Right cardiac atrium (tissue), 5 donors: ENCODE measurements at regions not wholly inside any gene's neighbourhood (a gene's known extent, or its start where the extent isn't known, plus 50 kb on each side); places are given as distances from the start of the nearest gene placed in this dataset.

Experiments
- ATAC-seq, 2 donors: fragments of 200-7000 bp; cut with Tn5 transposase; one replicate each; pipeline versions ENCODE4 v1.8.0 to v1.9.1; 2020; ENCODE audit warnings: moderate library complexity in 2 of 2, mild to moderate bottlenecking in 1 of 2
- DNase-seq, 3 donors: peaks; one replicate each; pipeline ENCODE4 v3.0.0-alpha.2; 2020
- H3K27ac ChIP-seq: one replicate; pipeline ENCODE4 v1.5.1; 2013; ENCODE audit warnings: mild to moderate bottlenecking, low read length, control low read depth, moderate library complexity
- H3K27me3 ChIP-seq: one replicate; pipeline ENCODE4 v1.6.1; 2013; ENCODE audit not compliant: control insufficient read depth, insufficient read depth
- H3K4me1 ChIP-seq: one replicate; pipeline ENCODE4 v1.6.1; 2013; ENCODE audit warnings: low read length; ENCODE audit not compliant: control insufficient read depth, insufficient read depth
- H3K4me3 ChIP-seq: one replicate; pipeline ENCODE4 v1.5.1; 2013; ENCODE audit warnings: low read length, control low read depth
- H3K9me3 ChIP-seq: one replicate; pipeline ENCODE4 v1.6.1; 2013; ENCODE audit warnings: low read length; ENCODE audit not compliant: control insufficient read depth
- WGBS: extraction: QIAGEN DNeasy Blood & Tissue Kit; methylation state at CpG from one replicate; pipeline ENCODE4 v1.1.7; 2013; 5-methylcytosine and 5-hydroxymethylcytosine counted together
- intact Hi-C, 4 donors: fragments of 100-400 bp; cut with DNase I; formaldehyde crosslinking; loops; one replicate each; pipeline versions ENCODE4 v1.11.0 to v1.14.0; 2022 to 2023
- donor health status: healthy with polysubstance abuse.
- donor health status: DM: no; HTN: yes; CAD: no.
- donor health status: DM: no; HTN: no; CAD: no.
- donor health status: DM: no; HTN: yes; CAD: no; lungs with severe emphysema.
- donor health status: DM: yes; HTN: yes; CAD: no.

DNA sequence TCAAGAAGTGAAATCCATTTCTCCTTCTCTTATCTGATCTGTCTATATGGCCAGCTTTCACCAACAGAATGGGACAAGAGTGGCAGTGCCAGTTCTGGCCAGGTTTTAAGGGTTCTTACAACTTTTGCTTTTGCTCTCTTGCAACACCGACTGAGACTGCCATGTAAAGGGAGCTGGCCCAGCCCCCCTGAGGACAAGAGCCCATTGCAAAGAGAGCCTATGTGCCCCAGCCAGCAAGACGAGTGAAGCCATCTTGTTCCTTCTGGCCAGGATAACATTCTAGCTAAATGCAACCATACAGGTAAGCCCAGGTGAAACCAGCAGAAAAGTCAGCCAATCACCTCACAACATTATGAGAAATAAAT, 101.0 kb upstream of the RND3 start:
- intact Hi-C loops, result no loop called here
- H3K27me3 ChIP-seq, result no peaks in the 10 kb centered on the region
- no peak overlapping the region for H3K27ac ChIP-seq
- no peak for ATAC-seq
- DNase-seq, result no peak
- no peak overlapping the region for H3K4me3 ChIP-seq
- no peaks in the 10 kb centered on the region for H3K9me3 ChIP-seq
- H3K4me1 ChIP-seq, result no peaks in the 10 kb centered on the region
- 92% methylated on average over 2 of the region's 2 CpGs for WGBS

GRCh38 chr2:150587547-150588505, 100.4 kb upstream of the RND3 start:
- no peak for ATAC-seq
- WGBS, result 53% methylated on average over 10 of the region's 10 CpGs
- H3K9me3 ChIP-seq, result no peaks in the 10 kb centered on the region

GRCh38 chr2:150586858-150587257, 99.4 kb upstream of the RND3 start:
- Histone ChIP-seq H3K27ac (no peak overlapping the region), H3K27me3 (no peaks in the 10 kb centered on the region), H3K4me1 (no peaks in the 10 kb centered on the region), H3K4me3 (no peak overlapping the region), H3K9me3 (no peaks in the 10 kb centered on the region)
- ATAC-seq, result peak in 1 of 2 donors; percentile 73
- intact Hi-C loops, result no loop called here
- no peak for DNase-seq
- WGBS, result 38% methylated on average over 3 of the region's 3 CpGs

More at GRCh38 chr2:150587547-150588505, 100.4 kb upstream of the RND3 start:
- no peak overlapping the region for H3K4me3 ChIP-seq
- no peak overlapping the region for H3K27ac ChIP-seq
- DNase-seq, result no peak
- no peaks in the 10 kb centered on the region for H3K4me1 ChIP-seq
- intact Hi-C loops, result no loop called here
- H3K27me3 ChIP-seq, result no peaks in the 10 kb centered on the region

DNA sequence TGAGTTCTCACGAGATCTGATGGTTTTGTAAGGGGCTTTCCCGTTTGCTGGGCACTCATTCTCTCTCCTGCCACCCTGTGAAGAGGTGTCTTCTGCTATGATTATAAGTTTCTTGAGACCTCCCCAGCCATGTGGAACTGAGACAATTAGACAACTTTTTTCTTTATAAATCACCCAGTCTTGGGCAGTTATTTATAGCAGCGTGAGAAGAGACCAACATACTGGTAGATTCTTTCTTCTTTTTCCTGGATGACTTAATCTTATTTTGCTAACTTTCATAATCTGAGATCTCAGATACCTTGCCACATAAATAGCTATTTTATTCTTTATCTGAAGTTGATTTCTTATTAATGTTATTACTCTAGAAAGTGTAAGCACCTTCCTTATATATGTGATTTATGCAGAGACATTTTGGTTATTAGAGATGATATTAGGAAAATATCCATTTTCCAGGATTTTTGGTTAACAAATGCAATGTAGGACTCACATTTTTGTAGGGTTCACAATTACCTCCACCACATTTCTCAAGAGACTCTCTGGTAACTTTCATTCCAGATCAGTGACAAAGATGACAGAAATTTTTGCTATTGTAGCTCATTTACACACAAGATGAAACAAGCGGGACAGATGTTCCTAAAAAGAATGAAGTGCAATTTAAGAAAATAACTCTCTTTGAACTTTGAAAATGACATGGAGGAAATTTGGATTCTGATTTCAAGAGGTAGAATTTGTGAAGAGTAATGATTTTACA, 97.9 kb upstream of the RND3 start:
- 94% methylated on average over 4 of the region's 4 CpGs for WGBS
- no peak for ATAC-seq
- H3K27me3 ChIP-seq, result no peaks in the 10 kb centered on the region
- intact Hi-C loops, result no loop called here
- no peak overlapping the region for H3K27ac ChIP-seq
- no peaks in the 10 kb centered on the region for H3K4me1 ChIP-seq
- DNase-seq, result no peak
- H3K4me3 ChIP-seq, result no peak overlapping the region
- H3K9me3 ChIP-seq, result no peaks in the 10 kb centered on the region

DNA sequence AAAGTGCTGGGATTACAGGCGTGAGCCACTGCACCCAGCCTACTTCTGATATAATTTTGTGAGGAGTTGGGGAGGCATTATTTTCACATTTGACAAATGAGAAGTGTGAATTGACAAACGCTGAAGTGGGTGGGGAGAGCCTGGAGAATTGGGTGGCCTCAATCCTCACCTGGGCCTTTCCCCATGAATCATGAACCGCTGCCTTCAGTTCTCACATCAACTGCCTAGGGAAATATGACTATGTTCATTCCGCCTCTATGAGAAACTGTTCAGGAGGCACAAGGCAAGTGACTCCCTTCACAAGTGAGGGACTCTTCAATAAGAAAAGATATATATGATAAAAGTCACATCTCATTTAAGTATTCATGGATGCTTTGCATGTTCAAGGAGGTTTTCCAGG, 96.6 kb upstream of the RND3 start:
- no peaks in the 10 kb centered on the region for H3K4me1 ChIP-seq
- no peak for DNase-seq
- no peak overlapping the region for H3K4me3 ChIP-seq
- intact Hi-C loops, result no loop called here
- WGBS, result 94% methylated on average over 4 of the region's 4 CpGs
- no peak overlapping the region for H3K27ac ChIP-seq
- no peak for ATAC-seq
- no peaks in the 10 kb centered on the region for H3K27me3 ChIP-seq
- H3K9me3 ChIP-seq, result no peaks in the 10 kb centered on the region

- no peaks in the 10 kb centered on the region for H3K27me3 ChIP-seq
- intact Hi-C loops, result no loop called here
- no peak overlapping the region for H3K4me3 ChIP-seq
- ATAC-seq (no peak), DNase-seq (no peak)
- no peaks in the 10 kb centered on the region for H3K9me3 ChIP-seq
- no peaks in the 10 kb centered on the region for H3K4me1 ChIP-seq
- WGBS, result 79% methylated on average over 5 of the region's 5 CpGs
- no peak overlapping the region for H3K27ac ChIP-seq
Observed at GRCh38 chr2:150581717-150582472, 94.4 kb upstream of the RND3 start.

DNA sequence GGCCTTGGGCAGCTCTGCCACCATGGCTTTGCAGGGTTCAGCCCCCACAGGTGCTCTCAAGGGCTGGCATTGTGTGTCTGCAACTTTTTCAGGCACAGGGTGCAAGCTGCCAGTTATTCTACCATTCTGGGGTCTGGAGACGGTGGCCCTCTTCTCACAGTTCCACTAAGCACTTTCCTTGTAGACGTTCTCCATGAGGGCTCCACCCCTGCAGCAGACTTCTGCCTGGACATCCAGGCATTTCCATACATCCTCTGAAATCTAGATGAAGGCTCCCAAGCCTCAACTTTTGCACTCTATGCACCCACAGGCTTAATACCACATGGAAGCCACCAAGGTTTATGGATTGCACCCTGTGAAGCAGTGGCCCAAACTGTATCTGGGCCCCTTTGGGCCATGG, 91.0 kb upstream of the RND3 start:
- intact Hi-C loops, result no loop called here
- no peaks in the 10 kb centered on the region for H3K27me3 ChIP-seq
- DNase-seq (no peak), ATAC-seq (no peak)
- 92% methylated on average over 2 of the region's 2 CpGs for WGBS
- H3K4me1 ChIP-seq, result no peaks in the 10 kb centered on the region
- no peak overlapping the region for H3K4me3 ChIP-seq
- no peak overlapping the region for H3K27ac ChIP-seq
- H3K9me3 ChIP-seq, result no peaks in the 10 kb centered on the region

DNA sequence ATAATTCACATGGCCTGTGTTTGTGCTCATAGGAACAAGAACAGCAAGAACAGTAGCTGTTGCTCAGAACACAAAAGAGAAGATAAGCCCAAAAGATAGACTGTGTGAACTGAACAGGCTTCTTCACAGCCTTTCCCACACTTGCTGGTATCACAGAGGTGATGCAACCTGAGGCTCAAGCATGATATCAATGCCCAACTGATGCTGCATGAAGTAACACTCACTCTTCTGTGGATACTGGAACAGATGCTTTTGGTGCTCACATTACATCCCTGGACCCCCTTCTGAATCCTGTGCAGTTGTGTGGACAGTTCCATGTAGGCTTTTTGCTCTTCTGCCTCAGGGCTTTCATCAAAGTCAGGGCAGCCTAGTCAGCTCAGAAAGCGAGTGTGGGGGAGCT, 88.4 kb upstream of the RND3 start:
- Histone ChIP-seq H3K4me1 (no peaks in the 10 kb centered on the region), H3K4me3 (no peak overlapping the region), H3K9me3 (no peaks in the 10 kb centered on the region), H3K27me3 (no peaks in the 10 kb centered on the region), H3K27ac (no peak overlapping the region)
- ATAC-seq (no peak), DNase-seq (no peak)
- 89% methylated on average over 1 of the region's 1 CpG for WGBS
- intact Hi-C loops, result no loop called here

GRCh38 chr2:150572961-150573395, 85.5 kb upstream of the RND3 start:
- H3K4me1 ChIP-seq, result no peaks in the 10 kb centered on the region
- DNase-seq (no peak), ATAC-seq (no peak)
- H3K4me3 ChIP-seq, result no peak overlapping the region
- intact Hi-C loops, result no loop called here
- H3K27me3 ChIP-seq, result no peaks in the 10 kb centered on the region
- H3K9me3 ChIP-seq, result no peaks in the 10 kb centered on the region
- no peak overlapping the region for H3K27ac ChIP-seq

DNA sequence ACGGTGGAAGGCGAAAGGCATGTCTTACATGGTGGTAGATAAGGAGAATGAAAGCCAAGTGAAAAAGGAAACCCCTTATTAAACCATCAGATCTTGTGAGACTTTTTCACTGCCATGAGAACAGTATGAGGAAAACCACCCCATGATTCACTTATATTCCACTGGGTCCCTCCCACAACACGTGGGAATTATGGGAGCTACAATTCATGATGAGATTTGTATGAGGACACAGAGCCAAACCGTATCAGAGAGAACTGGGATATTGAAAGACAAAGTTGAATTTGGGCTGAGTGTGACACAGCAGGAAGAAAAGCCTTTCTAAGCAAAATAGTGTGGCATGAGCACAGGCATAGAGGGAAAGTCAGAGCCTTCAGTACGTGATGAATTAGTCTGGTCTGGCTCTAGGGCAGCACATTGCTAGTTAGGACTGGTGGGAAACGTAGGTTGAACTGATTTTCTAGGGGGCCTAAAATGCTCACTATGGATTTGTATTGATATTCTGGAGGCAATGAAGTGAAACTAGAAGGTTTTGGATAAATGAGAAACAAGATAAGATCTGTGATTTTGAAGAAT, 84.8 kb upstream of the RND3 start:
- intact Hi-C loops, result no loop called here
- Histone ChIP-seq H3K4me1 (no peaks in the 10 kb centered on the region), H3K27ac (no peak overlapping the region), H3K27me3 (no peaks in the 10 kb centered on the region), H3K9me3 (no peaks in the 10 kb centered on the region), H3K4me3 (no peak overlapping the region)
- DNase-seq (no peak), ATAC-seq (no peak)
- 77% methylated on average over 6 of the region's 6 CpGs for WGBS
